HUES64 (cell line): ENCODE measurements at regions not wholly inside any gene's neighbourhood (a gene's known extent, or its start where the extent isn't known, plus 50 kb on each side); places are given as distances from the start of the nearest gene placed in this dataset.

ENCODE experiments used
- H3K27ac ChIP-seq: 2 replicates; pipeline ENCODE4 v1.7.0; 2013; ENCODE audit warnings: low read depth, low read length, inconsistent platforms
- H3K27me3 ChIP-seq: 2 replicates; pipeline ENCODE4 v1.6.1; 2013; ENCODE audit warnings: mild to moderate bottlenecking, low read length; ENCODE audit not compliant: insufficient read depth
- H3K36me3 ChIP-seq: 2 replicates; pipeline ENCODE4 v1.6.1; 2013; ENCODE audit warnings: mild to moderate bottlenecking, low read length; ENCODE audit not compliant: insufficient read depth
- H3K4me1 ChIP-seq: 2 replicates; pipeline ENCODE4 v1.6.1; 2013; ENCODE audit warnings: mild to moderate bottlenecking, low read length, moderate library complexity; ENCODE audit not compliant: insufficient read depth
- H3K4me3 ChIP-seq: 2 replicates; pipeline ENCODE4 v1.5.1; 2013; ENCODE audit warnings: mild to moderate bottlenecking, low read length, moderate library complexity
- H3K9ac ChIP-seq: 2 replicates; pipeline ENCODE4 v1.6.1; 2013; ENCODE audit warnings: mild to moderate bottlenecking, low read depth, low read length
- H3K9me3 ChIP-seq: 2 replicates; pipeline ENCODE4 v1.6.1; 2013; ENCODE audit warnings: low read depth, low read length; ENCODE audit not compliant: insufficient read depth
- WGBS: fragments of 150-250, 120-280 bp; methylation state at CpG from one replicate; pipeline ENCODE4 v1.1.7; 2013; ENCODE audit warnings: missing lambda C conversion rate; 5-methylcytosine and 5-hydroxymethylcytosine counted together

- Histone ChIP-seq H3K27ac (no peak overlapping the region), H3K9me3 (no peaks in the 10 kb centered on the region), H3K4me3 (no peak overlapping the region), H3K4me1 (peaks cover 2% of the 10 kb centered on the region; the same call in 1 of the 2 replicates), H3K27me3 (no peaks in the 10 kb centered on the region), H3K9ac (no peak overlapping the region), H3K36me3 (no peaks in the 10 kb centered on the region)
- 92% methylated on average over 3 of the region's 4 CpGs for WGBS
Observed at GRCh38 chr5:52497133-52497693, 290.5 kb upstream of the ITGA1 start.

GRCh38 chr5:52498607-52499006, 289.1 kb upstream of the ITGA1 start:
- Histone ChIP-seq H3K27me3 (no peaks in the 10 kb centered on the region), H3K9me3 (no peaks in the 10 kb centered on the region), H3K4me1 (peaks cover 3% of the 10 kb centered on the region; the same call in 1 of the 2 replicates), H3K27ac (no peak overlapping the region), H3K4me3 (no peak overlapping the region), H3K9ac (no peak overlapping the region), H3K36me3 (no peaks in the 10 kb centered on the region)

- H3K27ac ChIP-seq = no peak overlapping the region
- no peaks in the 10 kb centered on the region for H3K27me3 ChIP-seq
- no peak overlapping the region for H3K9ac ChIP-seq
- H3K36me3 ChIP-seq = no peaks in the 10 kb centered on the region
- H3K9me3 ChIP-seq = no peaks in the 10 kb centered on the region
- 87% methylated on average over 5 of the region's 5 CpGs for WGBS
- H3K4me1 ChIP-seq = peaks cover 5% of the 10 kb centered on the region; the same call in 1 of the 2 replicates
- no peak overlapping the region for H3K4me3 ChIP-seq
Observed at GRCh38 chr5:52502460-52502999, 285.2 kb upstream of the ITGA1 start.

GRCh38 chr5:52504584-52505240, 283.0 kb upstream of the ITGA1 start:
- no peaks in the 10 kb centered on the region for H3K27me3 ChIP-seq
- H3K9ac ChIP-seq = no peak overlapping the region
- H3K9me3 ChIP-seq = no peaks in the 10 kb centered on the region
- WGBS = 94% methylated on average over 4 of the region's 6 CpGs
- no peaks in the 10 kb centered on the region for H3K36me3 ChIP-seq
- H3K4me1 ChIP-seq = peaks cover 5% of the 10 kb centered on the region; the same call in 1 of the 2 replicates
- H3K27ac ChIP-seq = no peak overlapping the region
- H3K4me3 ChIP-seq = no peak overlapping the region

- H3K27me3 ChIP-seq = no peaks in the 10 kb centered on the region
- no peaks in the 10 kb centered on the region for H3K9me3 ChIP-seq
- no peak overlapping the region for H3K4me3 ChIP-seq
- H3K4me1 ChIP-seq = no peaks in the 10 kb centered on the region
- no peak overlapping the region for H3K9ac ChIP-seq
- H3K36me3 ChIP-seq = no peaks in the 10 kb centered on the region
- whole genome bisulfite sequencing = 97% methylated on average over 18 of the region's 18 CpGs
- no peak overlapping the region for H3K27ac ChIP-seq
Observed at GRCh38 chr5:52517667-52518066, 270.0 kb upstream of the ITGA1 start.

GRCh38 chr5:52520171-52520570, 267.5 kb upstream of the ITGA1 start:
- H3K4me3 ChIP-seq = no peak overlapping the region
- H3K9ac ChIP-seq = no peak overlapping the region
- no peaks in the 10 kb centered on the region for H3K36me3 ChIP-seq
- no peaks in the 10 kb centered on the region for H3K27me3 ChIP-seq
- H3K9me3 ChIP-seq = no peaks in the 10 kb centered on the region
- H3K27ac ChIP-seq = no peak overlapping the region
- H3K4me1 ChIP-seq = no peaks in the 10 kb centered on the region
- 100% methylated on average over 1 of the region's 3 CpGs for WGBS

- no peak overlapping the region for H3K27ac ChIP-seq
- H3K36me3 ChIP-seq = no peaks in the 10 kb centered on the region
- H3K9me3 ChIP-seq = no peaks in the 10 kb centered on the region
- no peaks in the 10 kb centered on the region for H3K4me1 ChIP-seq
- 94% methylated on average over 2 of the region's 4 CpGs for WGBS
- H3K9ac ChIP-seq = no peak overlapping the region
- no peaks in the 10 kb centered on the region for H3K27me3 ChIP-seq
- no peak overlapping the region for H3K4me3 ChIP-seq
Observed at GRCh38 chr5:52521236-52521635, 266.5 kb upstream of the ITGA1 start.

GRCh38 chr5:52523701-52524100, 264.0 kb upstream of the ITGA1 start:
- Histone ChIP-seq H3K36me3 (no peaks in the 10 kb centered on the region), H3K27me3 (no peaks in the 10 kb centered on the region), H3K9ac (no peak overlapping the region), H3K9me3 (no peaks in the 10 kb centered on the region), H3K27ac (no peak overlapping the region), H3K4me1 (no peaks in the 10 kb centered on the region), H3K4me3 (no peak overlapping the region)
- WGBS = 81% methylated on average over 4 of the region's 4 CpGs

- H3K9ac ChIP-seq = no peak overlapping the region
- H3K36me3 ChIP-seq = no peaks in the 10 kb centered on the region
- no peaks in the 10 kb centered on the region for H3K4me1 ChIP-seq
- no peak overlapping the region for H3K27ac ChIP-seq
- peaks cover 27% of the 10 kb centered on the region for H3K9me3 ChIP-seq
- H3K27me3 ChIP-seq = no peaks in the 10 kb centered on the region
- WGBS = 91% methylated on average over 4 of the region's 4 CpGs
- no peak overlapping the region for H3K4me3 ChIP-seq
Observed at GRCh38 chr5:52531105-52531504, 256.6 kb upstream of the ITGA1 start.

- Histone ChIP-seq H3K9me3 (no peaks in the 10 kb centered on the region), H3K4me1 (peaks cover 6% of the 10 kb centered on the region; the same call in 1 of the 2 replicates), H3K4me3 (no peak overlapping the region), H3K27me3 (no peaks in the 10 kb centered on the region), H3K36me3 (no peaks in the 10 kb centered on the region), H3K9ac (no peak overlapping the region), H3K27ac (no peak overlapping the region)
- 98% methylated on average over 4 of the region's 5 CpGs for WGBS
Observed at GRCh38 chr5:52543594-52543993, 244.1 kb upstream of the ITGA1 start.

- WGBS = 96% methylated on average over 4 of the region's 4 CpGs
- Histone ChIP-seq H3K36me3 (no peaks in the 10 kb centered on the region), H3K4me3 (no peak overlapping the region), H3K9ac (no peak overlapping the region), H3K27ac (no peak overlapping the region), H3K9me3 (no peaks in the 10 kb centered on the region), H3K4me1 (peaks cover 6% of the 10 kb centered on the region; the same call in 1 of the 2 replicates), H3K27me3 (no peaks in the 10 kb centered on the region)
Observed at GRCh38 chr5:52544738-52545137, 243.0 kb upstream of the ITGA1 start.
